WTC11 (cell line): ENCODE measurements at regions not wholly inside any gene's neighbourhood (a gene's known extent, or its start where the extent isn't known, plus 50 kb on each side); places are given as distances from the start of the nearest gene placed in this dataset.

Source experiments
- CTCF ChIP-seq: fragments of 200-600 bp; IDR thresholded peaks from 2 replicates; pipeline ENCODE4 v1.8.0; 2022; ENCODE audit warnings: antibody characterized with exemption
- IRF2 ChIP-seq: sonication (generic); formaldehyde crosslinking; IDR thresholded peaks from 2 replicates; pipeline ENCODE4 v1.8.0; 2022; ENCODE audit warnings: low read depth, missing genetic modification reagents, borderline replicate concordance
- JUN ChIP-seq: sonication (generic); formaldehyde crosslinking; IDR thresholded peaks from 2 replicates; pipeline ENCODE4 v1.8.0; 2023; ENCODE audit warnings: mild to moderate bottlenecking, missing genetic modification reagents
- TEAD4 ChIP-seq: sonication (generic); formaldehyde crosslinking; IDR thresholded peaks from 2 replicates; pipeline ENCODE4 v1.8.0; 2022; ENCODE audit warnings: mild to moderate bottlenecking, missing genetic modification reagents
- USF2 ChIP-seq: sonication (generic); formaldehyde crosslinking; IDR thresholded peaks from 2 replicates; pipeline ENCODE4 v1.8.1; 2023; ENCODE audit warnings: mild to moderate bottlenecking, missing genetic modification reagents, moderate library complexity
- ZNF423 ChIP-seq: fragments of 250-450 bp; sonication (Bioruptor Pico); IDR thresholded peaks from 2 replicates; pipeline ENCODE4 v2.1.2; 2022; ENCODE audit warnings: mild to moderate bottlenecking, moderate library complexity

- peak; percentile 61 for TF ChIP-seq CTCF
- TF ChIP-seq USF2 (CRISPR knock-in tag): no peak
- no peak for TF ChIP-seq JUN (CRISPR knock-in tag)
- TF ChIP-seq ZNF423 (CRISPR knock-in tag): no peak
- no peak for TF ChIP-seq TEAD4 (CRISPR knock-in tag)
- no peak for TF ChIP-seq IRF2 (CRISPR knock-in tag)
These were observed 250.5 kb downstream of the TECRL start for GRCh38 chr4:64158648-64159326.
